Fibroblast of lung (primary cell): ENCODE measurements at regions not wholly inside any gene's neighbourhood (a gene's known extent, or its start where the extent isn't known, plus 50 kb on each side); places are given as distances from the start of the nearest gene placed in this dataset.

Experiments
- DNase-seq, 2 donors: peaks; one replicate each; pipeline versions ENCODE4 v3.0.0 to v3.0.0-alpha.2; 2010; ENCODE audit warnings: low read depth in 2 of 2
- H2AFZ ChIP-seq: 2 replicates; pipeline ENCODE4 v1.5.1; 2012; ENCODE audit warnings: low read length, control low read depth, inconsistent platforms
- H3K27ac ChIP-seq: 2 replicates; pipeline ENCODE4 v1.5.1; 2011; ENCODE audit warnings: low read length, control low read depth; ENCODE audit not compliant: insufficient read depth
- H3K27me3 ChIP-seq: 2 replicates; pipeline ENCODE4 v1.5.1; 2011; ENCODE audit warnings: mild to moderate bottlenecking, low read length; ENCODE audit not compliant: control insufficient read depth, insufficient read depth
- H3K36me3 ChIP-seq: 2 replicates; pipeline ENCODE4 v1.5.1; 2011; ENCODE audit warnings: low read length; ENCODE audit not compliant: control insufficient read depth, insufficient read depth
- H3K4me1 ChIP-seq: 2 replicates; pipeline ENCODE4 v1.5.1; 2011; ENCODE audit warnings: low read length; ENCODE audit not compliant: control insufficient read depth, insufficient read depth; ENCODE audit errors: extremely low read depth
- H3K4me2 ChIP-seq: 2 replicates; pipeline ENCODE4 v1.5.1; 2011; ENCODE audit warnings: low read length, control low read depth; ENCODE audit not compliant: insufficient read depth; ENCODE audit errors: extremely low read depth
- H3K4me3 ChIP-seq, 4 experiments: fragments of 200-600 bp in 1 of 4; sonication (generic) in 1 of 4; replicated peaks in 1 of 4; 2 replicates each; pipeline ENCODE4 v1.5.1; 2011 to 2016; ENCODE audit warnings: low read length in 4 of 4, low read depth in 3 of 4, mild to moderate bottlenecking in 3 of 4, control low read depth in 2 of 4, inconsistent platforms in 1 of 4, mixed read lengths in 1 of 4; ENCODE audit not compliant: insufficient read depth in 1 of 4; ENCODE audit errors: control extremely low read depth in 1 of 4
- H3K79me2 ChIP-seq: 2 replicates; pipeline ENCODE4 v1.5.1; 2012; ENCODE audit warnings: mild to moderate bottlenecking, low read length, inconsistent platforms; ENCODE audit not compliant: control insufficient read depth, insufficient read depth
- H3K9ac ChIP-seq: 2 replicates; pipeline ENCODE4 v1.5.1; 2011; ENCODE audit warnings: mild to moderate bottlenecking, low read length, control low read depth; ENCODE audit not compliant: insufficient read depth
- H3K9me3 ChIP-seq: 2 replicates; pipeline ENCODE4 v1.5.1; 2012; ENCODE audit warnings: low read depth, low read length; ENCODE audit not compliant: control insufficient read depth, insufficient read depth
- H4K20me1 ChIP-seq: 2 replicates; pipeline ENCODE4 v1.5.1; 2011; ENCODE audit warnings: low read length; ENCODE audit not compliant: control insufficient read depth, insufficient read depth; ENCODE audit errors: extremely low read depth
- EZH2 ChIP-seq: IDR thresholded peaks from 2 replicates; pipeline ENCODE4 v1.5.1; 2012; ENCODE audit warnings: low read length, control low read depth, mild to moderate bottlenecking; ENCODE audit errors: missing control alignments
- TF ChIP-seq, protein P1 (sequence below), 2 donors: IDR thresholded peaks in 1 of 2; conservative IDR thresholded peaks in 1 of 2; 1 replicate in 1 of 2; 2 replicates in 1 of 2; pipeline ENCODE4 v1.5.1; 2011 to 2012; ENCODE audit warnings: low read length in 2 of 2, control low read depth in 1 of 2, inconsistent platforms in 1 of 2, low read depth in 1 of 2, mild to moderate bottlenecking in 1 of 2

DNA sequence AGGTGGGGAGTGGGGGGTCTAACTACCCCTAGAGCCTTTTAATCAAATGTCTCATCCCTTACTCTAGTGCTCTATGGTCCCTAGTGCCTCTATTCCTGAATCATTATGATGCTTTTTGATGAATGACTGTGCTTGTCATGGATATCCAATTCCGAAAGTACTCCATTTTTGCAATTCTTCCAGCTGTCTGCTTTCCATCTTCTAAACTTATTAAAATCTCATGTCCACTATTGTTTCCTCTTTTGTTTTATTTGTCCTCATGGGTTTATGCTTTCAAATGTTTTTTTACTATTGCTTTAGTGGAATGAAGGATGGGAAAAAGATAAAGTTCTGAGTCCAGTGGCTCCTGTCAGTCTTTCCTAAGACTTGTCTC, 77.2 kb upstream of the KCNMB2 start:
- DNase-seq = no peak
- TF ChIP-seq EZH2 = no peak
- TF ChIP-seq, protein P1, sequence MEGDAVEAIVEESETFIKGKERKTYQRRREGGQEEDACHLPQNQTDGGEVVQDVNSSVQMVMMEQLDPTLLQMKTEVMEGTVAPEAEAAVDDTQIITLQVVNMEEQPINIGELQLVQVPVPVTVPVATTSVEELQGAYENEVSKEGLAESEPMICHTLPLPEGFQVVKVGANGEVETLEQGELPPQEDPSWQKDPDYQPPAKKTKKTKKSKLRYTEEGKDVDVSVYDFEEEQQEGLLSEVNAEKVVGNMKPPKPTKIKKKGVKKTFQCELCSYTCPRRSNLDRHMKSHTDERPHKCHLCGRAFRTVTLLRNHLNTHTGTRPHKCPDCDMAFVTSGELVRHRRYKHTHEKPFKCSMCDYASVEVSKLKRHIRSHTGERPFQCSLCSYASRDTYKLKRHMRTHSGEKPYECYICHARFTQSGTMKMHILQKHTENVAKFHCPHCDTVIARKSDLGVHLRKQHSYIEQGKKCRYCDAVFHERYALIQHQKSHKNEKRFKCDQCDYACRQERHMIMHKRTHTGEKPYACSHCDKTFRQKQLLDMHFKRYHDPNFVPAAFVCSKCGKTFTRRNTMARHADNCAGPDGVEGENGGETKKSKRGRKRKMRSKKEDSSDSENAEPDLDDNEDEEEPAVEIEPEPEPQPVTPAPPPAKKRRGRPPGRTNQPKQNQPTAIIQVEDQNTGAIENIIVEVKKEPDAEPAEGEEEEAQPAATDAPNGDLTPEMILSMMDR (conservative IDR thresholded peaks at IDR 0.05 in 1 of 2, IDR thresholded peaks at IDR 0.05 in 1 of 2; ENCODE audit: low read depth in 1 of 2, low read length in 2 of 2) = no peak
- Histone ChIP-seq H3K4me2 (no peak overlapping the region), H3K9me3 (no peaks in the 10 kb centered on the region), H3K9ac (no peak overlapping the region), H3K4me1 (peaks cover 3% of the 10 kb centered on the region), H3K27ac (no peak overlapping the region), H3K79me2 (no peaks in the 10 kb centered on the region), H3K4me3 (no peak overlapping the region), H2AFZ (no peak overlapping the region), H3K36me3 (no peaks in the 10 kb centered on the region), H4K20me1 (no peaks in the 10 kb centered on the region), H3K27me3 (no peaks in the 10 kb centered on the region)

DNA sequence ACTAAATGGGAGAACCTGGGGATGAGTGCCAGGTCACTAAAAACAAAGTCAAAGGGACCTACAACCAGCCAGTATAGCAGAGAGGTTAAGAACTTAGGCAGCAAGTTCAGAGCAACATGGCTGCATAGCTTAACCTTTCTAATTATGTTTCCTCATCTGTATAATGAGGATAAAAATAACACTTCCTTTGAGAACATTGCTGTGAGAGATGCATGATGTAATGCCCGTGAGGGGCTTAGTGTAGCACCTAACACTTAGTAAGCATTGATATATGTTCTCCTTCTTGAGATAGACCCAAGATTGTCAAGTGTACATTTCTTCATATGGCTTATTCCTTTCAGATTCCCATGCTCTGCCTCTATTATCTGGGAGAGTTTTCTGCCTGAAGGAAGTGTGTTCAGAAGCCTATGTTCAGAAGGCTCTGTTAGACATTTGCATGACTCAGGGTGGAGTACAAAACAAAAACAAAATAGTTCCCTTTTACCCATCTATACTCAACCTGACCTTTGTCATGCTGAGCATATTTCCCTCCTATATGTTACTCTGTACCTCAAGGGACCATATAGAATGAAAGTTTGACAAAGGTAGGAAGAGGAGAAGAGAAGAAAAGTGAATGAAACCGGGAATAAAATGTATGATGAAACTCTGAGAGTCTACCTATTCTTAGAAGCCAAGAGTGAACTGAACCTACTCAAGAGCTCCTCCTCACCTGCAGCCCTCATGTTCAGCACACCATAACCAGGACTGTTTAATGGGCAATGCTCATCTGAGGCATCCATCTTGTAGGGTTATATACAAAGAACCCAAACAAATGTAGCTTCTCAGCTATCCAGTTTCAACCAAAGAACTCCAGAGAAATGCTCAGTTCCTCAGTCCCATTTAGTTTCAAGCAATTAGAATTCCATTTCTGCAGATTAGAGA, 70.7 kb upstream of the KCNMB2 start:
- Histone ChIP-seq H3K9ac (no peak overlapping the region), H4K20me1 (no peaks in the 10 kb centered on the region), H3K4me1 (no peaks in the 10 kb centered on the region), H2AFZ (no peak overlapping the region), H3K4me2 (no peak overlapping the region), H3K36me3 (no peaks in the 10 kb centered on the region), H3K27me3 (no peaks in the 10 kb centered on the region), H3K27ac (no peak overlapping the region), H3K79me2 (no peaks in the 10 kb centered on the region), H3K9me3 (no peaks in the 10 kb centered on the region), H3K4me3 (no peak overlapping the region)
- TF ChIP-seq, protein P1 (conservative IDR thresholded peaks at IDR 0.05 in 1 of 2, IDR thresholded peaks at IDR 0.05 in 1 of 2; ENCODE audit: low read depth in 1 of 2, low read length in 2 of 2) = no peak
- TF ChIP-seq EZH2 = no peak
- DNase-seq = no peak

DNA sequence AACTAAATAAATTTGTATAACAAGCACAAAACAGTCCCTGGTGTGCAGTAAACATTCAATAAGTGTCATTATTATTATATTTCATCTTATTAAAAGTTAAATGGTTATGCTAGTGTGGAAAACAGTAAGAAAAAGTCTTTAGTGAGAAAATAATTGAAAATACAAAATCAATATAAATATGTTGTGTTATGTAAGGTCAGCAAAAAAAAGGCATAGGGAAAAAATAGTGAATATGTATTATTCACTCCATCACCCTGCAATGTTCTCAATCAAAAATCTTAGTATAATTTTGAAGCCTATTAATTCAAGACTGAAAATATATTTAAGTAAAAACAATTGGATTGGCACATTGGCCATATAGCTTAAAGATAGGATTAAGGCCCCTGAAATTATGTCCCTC, 63.3 kb upstream of the KCNMB2 start:
- Histone ChIP-seq H2AFZ (no peak overlapping the region), H3K79me2 (no peaks in the 10 kb centered on the region), H3K9me3 (no peaks in the 10 kb centered on the region), H3K27me3 (no peaks in the 10 kb centered on the region), H3K4me1 (no peaks in the 10 kb centered on the region), H4K20me1 (no peaks in the 10 kb centered on the region), H3K4me2 (no peak overlapping the region), H3K27ac (no peak overlapping the region), H3K9ac (no peak overlapping the region), H3K4me3 (no peak overlapping the region), H3K36me3 (no peaks in the 10 kb centered on the region)
- no peak for TF ChIP-seq EZH2
- TF ChIP-seq, protein P1 (conservative IDR thresholded peaks at IDR 0.05 in 1 of 2, IDR thresholded peaks at IDR 0.05 in 1 of 2; ENCODE audit: low read depth in 1 of 2, low read length in 2 of 2) = no peak
- DNase-seq = no peak
